AG09309 (cell line): ENCODE measurements at regions not wholly inside any gene's neighbourhood (a gene's known extent, or its start where the extent isn't known, plus 50 kb on each side); places are given as distances from the start of the nearest gene placed in this dataset.

Experiments
- DNase-seq: peaks from one replicate; pipeline ENCODE4 v3.0.0-alpha.2; 2010; ENCODE audit warnings: low read depth
- H3K4me3 ChIP-seq: 2 replicates; pipeline ENCODE4 v1.5.1; 2011; ENCODE audit warnings: mild to moderate bottlenecking, low read depth, low read length, moderate library complexity; ENCODE audit not compliant: control insufficient read depth
- CTCF ChIP-seq: IDR thresholded peaks from 2 replicates; pipeline ENCODE4 v1.5.1; 2011; ENCODE audit warnings: mild to moderate bottlenecking, low read depth, low read length, inconsistent platforms; ENCODE audit not compliant: insufficient read depth, control insufficient read depth; ENCODE audit errors: missing control alignments

GRCh38 chr2:12896318-12896982 lies 179.7 kb downstream of the TRIB2 start:
- no peak for TF ChIP-seq CTCF
- DNase-seq: no peak
- no peak overlapping the region for H3K4me3 ChIP-seq

- no peak overlapping the region for H3K4me3 ChIP-seq
Measured at GRCh38 chr2:12897181-12897580, 180.4 kb downstream of the TRIB2 start.

GRCh38 chr2:12903272-12903671 lies 186.5 kb downstream of the TRIB2 start:
- TF ChIP-seq CTCF: no peak
- H3K4me3 ChIP-seq: no peak overlapping the region
- no peak for DNase-seq

More at GRCh38 chr2:12897181-12897580, 180.4 kb downstream of the TRIB2 start:
- TF ChIP-seq CTCF: no peak
- no peak for DNase-seq

- no peak for DNase-seq
- H3K4me3 ChIP-seq: no peak overlapping the region
- TF ChIP-seq CTCF: no peak
Measured at GRCh38 chr2:12910431-12910830, 193.7 kb downstream of the TRIB2 start.

GRCh38 chr2:12915787-12916186 lies 199.1 kb downstream of the TRIB2 start:
- H3K4me3 ChIP-seq: no peak overlapping the region
- no peak for TF ChIP-seq CTCF
- DNase-seq: no peak

- no peak for DNase-seq
- no peak overlapping the region for H3K4me3 ChIP-seq
- no peak for TF ChIP-seq CTCF
Measured at GRCh38 chr2:12918138-12918834, 201.6 kb downstream of the TRIB2 start.
